Rectal smooth muscle tissue (tissue), 1 donor: ENCODE measurements at regions not wholly inside any gene's neighbourhood (a gene's known extent, or its start where the extent isn't known, plus 50 kb on each side); places are given as distances from the start of the nearest gene placed in this dataset.

ENCODE experiments used
- H3K27ac ChIP-seq: one replicate; pipeline ENCODE4 v1.7.0; 2013; ENCODE audit warnings: low read depth, low read length, inconsistent platforms
- H3K27me3 ChIP-seq: one replicate; pipeline ENCODE4 v1.7.0; 2013; ENCODE audit warnings: low read length; ENCODE audit not compliant: control insufficient read depth, insufficient read depth
- H3K36me3 ChIP-seq: one replicate; pipeline ENCODE4 v1.7.0; 2013; ENCODE audit warnings: low read length; ENCODE audit not compliant: control insufficient read depth, insufficient read depth
- H3K4me1 ChIP-seq: one replicate; pipeline ENCODE4 v1.7.0; 2013; ENCODE audit warnings: low read length; ENCODE audit not compliant: control insufficient read depth, insufficient read depth
- H3K4me3 ChIP-seq: one replicate; pipeline ENCODE4 v1.7.0; 2013; ENCODE audit warnings: low read length
- H3K9ac ChIP-seq: one replicate; pipeline ENCODE4 v1.7.0; 2013; ENCODE audit warnings: low read length

- Histone ChIP-seq H3K27me3 (no peaks in the 10 kb centered on the region), H3K4me3 (no peak overlapping the region), H3K9ac (no peak overlapping the region), H3K36me3 (no peaks in the 10 kb centered on the region), H3K27ac (no peak overlapping the region), H3K4me1 (no peaks in the 10 kb centered on the region)
Measured at GRCh38 chr3:35523838-35524237, 115.5 kb upstream of the ARPP21 start.

GRCh38 chr3:35524856-35525255 is 114.5 kb upstream of the ARPP21 start:
- H3K27ac ChIP-seq: no peak overlapping the region
- H3K27me3 ChIP-seq: no peaks in the 10 kb centered on the region

GRCh38 chr3:35528728-35529127 is 110.6 kb upstream of the ARPP21 start:
- Histone ChIP-seq H3K36me3 (no peaks in the 10 kb centered on the region), H3K4me1 (no peaks in the 10 kb centered on the region), H3K9ac (no peak overlapping the region), H3K27me3 (no peaks in the 10 kb centered on the region), H3K4me3 (no peak overlapping the region), H3K27ac (no peak overlapping the region)

More at GRCh38 chr3:35524856-35525255, 114.5 kb upstream of the ARPP21 start:
- Histone ChIP-seq H3K36me3 (no peaks in the 10 kb centered on the region), H3K4me1 (no peaks in the 10 kb centered on the region), H3K9ac (no peak overlapping the region), H3K4me3 (no peak overlapping the region)

- Histone ChIP-seq H3K9ac (no peak overlapping the region), H3K36me3 (no peaks in the 10 kb centered on the region), H3K27me3 (no peaks in the 10 kb centered on the region), H3K27ac (no peak overlapping the region), H3K4me3 (no peak overlapping the region), H3K4me1 (no peaks in the 10 kb centered on the region)
Measured at GRCh38 chr3:35529337-35529736, 110.0 kb upstream of the ARPP21 start.

GRCh38 chr3:35537265-35537664 is 102.1 kb upstream of the ARPP21 start:
- no peaks in the 10 kb centered on the region for H3K36me3 ChIP-seq

GRCh38 chr3:35544976-35545375 is 94.3 kb upstream of the ARPP21 start:
- no peaks in the 10 kb centered on the region for H3K27me3 ChIP-seq
- no peak overlapping the region for H3K27ac ChIP-seq
- H3K36me3 ChIP-seq: no peaks in the 10 kb centered on the region
- no peak overlapping the region for H3K4me3 ChIP-seq
- no peaks in the 10 kb centered on the region for H3K4me1 ChIP-seq
- H3K9ac ChIP-seq: no peak overlapping the region

More at GRCh38 chr3:35537265-35537664, 102.1 kb upstream of the ARPP21 start:
- Histone ChIP-seq H3K27me3 (no peaks in the 10 kb centered on the region), H3K4me1 (no peaks in the 10 kb centered on the region), H3K27ac (no peak overlapping the region), H3K9ac (no peak overlapping the region), H3K4me3 (no peak overlapping the region)

- Histone ChIP-seq H3K36me3 (no peaks in the 10 kb centered on the region), H3K4me1 (no peaks in the 10 kb centered on the region), H3K27me3 (no peaks in the 10 kb centered on the region), H3K9ac (no peak overlapping the region), H3K4me3 (no peak overlapping the region), H3K27ac (no peak overlapping the region)
Measured at GRCh38 chr3:35549690-35550089, 89.6 kb upstream of the ARPP21 start.

- Histone ChIP-seq H3K9ac (no peak overlapping the region), H3K4me3 (no peak overlapping the region), H3K27me3 (no peaks in the 10 kb centered on the region), H3K4me1 (no peaks in the 10 kb centered on the region), H3K36me3 (no peaks in the 10 kb centered on the region), H3K27ac (no peak overlapping the region)
Measured at GRCh38 chr3:35562141-35562540, 77.2 kb upstream of the ARPP21 start.

GRCh38 chr3:35565048-35565447 is 74.3 kb upstream of the ARPP21 start:
- Histone ChIP-seq H3K36me3 (no peaks in the 10 kb centered on the region), H3K4me1 (no peaks in the 10 kb centered on the region), H3K27ac (no peak overlapping the region), H3K9ac (no peak overlapping the region), H3K27me3 (no peaks in the 10 kb centered on the region), H3K4me3 (no peak overlapping the region)
